ENCODE measurements at regions not wholly inside any gene's neighbourhood (a gene's known extent, or its start where the extent isn't known, plus 50 kb on each side); places are given as distances from the start of the nearest gene placed in this dataset.

- DNase-seq (ENCODE audit: low read depth) = no peak
These were observed 410.1 kb downstream of the OMA1 start for GRCh38 chr1:58136387-58136786.

- DNase-seq (ENCODE audit: low read depth) = no peak
These were observed 410.7 kb downstream of the OMA1 start for GRCh38 chr1:58135821-58136321.

GRCh38 chr1:58133562-58133961 lies 413.0 kb downstream of the OMA1 start:
- no peak for DNase-seq (ENCODE audit: low read depth)

- DNase-seq (ENCODE audit: low read depth) = no peak
These were observed 423.5 kb downstream of the OMA1 start for GRCh38 chr1:58123051-58123450.

GRCh38 chr1:58119971-58120370 lies 426.6 kb downstream of the OMA1 start:
- DNase-seq (ENCODE audit: low read depth) = no peak

DNA sequence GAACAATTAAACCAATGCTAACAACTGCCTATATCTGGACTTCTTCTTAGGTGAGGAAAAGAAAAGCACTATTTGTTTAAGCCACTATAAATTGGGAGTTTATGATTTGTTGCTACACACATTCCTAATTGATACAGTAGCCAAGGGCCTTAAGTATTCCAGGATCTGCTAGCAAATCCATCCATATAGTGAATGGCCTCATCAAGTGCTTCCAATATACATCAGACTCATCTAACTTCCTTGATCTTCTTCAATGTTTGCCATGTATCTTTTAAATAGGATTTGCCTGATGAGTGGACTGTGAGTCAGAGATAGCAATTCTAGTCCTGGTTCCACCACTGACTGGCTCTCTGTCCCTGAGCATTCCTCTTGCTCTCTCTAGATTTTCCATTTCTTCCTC lies 430.2 kb downstream of the OMA1 start:
- DNase-seq (ENCODE audit: low read depth) = no peak

GRCh38 chr1:58109646-58110200 lies 436.8 kb downstream of the OMA1 start:
- no peak for DNase-seq (ENCODE audit: low read depth)

DNA sequence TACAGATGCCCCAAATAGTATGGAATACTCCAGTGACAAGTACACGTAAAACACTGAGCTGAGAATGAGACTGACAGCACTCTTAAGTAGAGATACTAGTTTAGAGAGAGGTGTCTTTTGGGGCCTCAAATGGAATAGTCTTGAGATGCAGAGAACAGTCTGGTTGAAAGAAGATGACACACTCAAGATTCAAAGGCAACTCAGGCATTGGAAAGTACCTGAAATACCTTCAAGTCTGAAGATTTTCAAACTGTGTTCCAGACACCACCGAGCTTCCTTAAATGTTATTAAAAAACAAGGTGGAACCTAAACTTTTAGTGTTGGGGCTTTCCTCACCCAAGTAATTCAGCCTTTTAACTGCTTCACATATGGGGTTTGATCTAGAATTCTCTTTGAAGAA lies 437.7 kb downstream of the OMA1 start:
- no peak for DNase-seq (ENCODE audit: low read depth)

DNA sequence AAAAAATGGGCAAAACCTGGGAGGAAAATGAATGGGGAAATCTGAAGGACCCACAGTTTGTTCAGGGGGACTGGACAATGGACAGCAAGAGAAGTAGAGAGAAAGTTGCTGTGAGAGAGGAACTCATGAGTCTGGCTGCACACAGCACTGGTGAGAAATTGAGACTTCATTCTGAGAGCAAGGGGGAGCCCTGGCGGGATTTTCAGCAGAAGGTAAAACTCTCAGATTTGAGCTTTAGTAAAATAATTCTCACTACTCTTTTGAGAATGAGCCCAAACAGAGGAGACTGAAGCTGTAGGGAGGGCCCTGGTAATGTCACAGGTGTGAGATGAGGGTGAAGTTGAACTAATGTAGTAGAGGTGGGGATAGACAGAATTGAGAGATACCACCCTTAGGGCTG lies 438.6 kb downstream of the OMA1 start:
- no peak for DNase-seq (ENCODE audit: low read depth)

DNA sequence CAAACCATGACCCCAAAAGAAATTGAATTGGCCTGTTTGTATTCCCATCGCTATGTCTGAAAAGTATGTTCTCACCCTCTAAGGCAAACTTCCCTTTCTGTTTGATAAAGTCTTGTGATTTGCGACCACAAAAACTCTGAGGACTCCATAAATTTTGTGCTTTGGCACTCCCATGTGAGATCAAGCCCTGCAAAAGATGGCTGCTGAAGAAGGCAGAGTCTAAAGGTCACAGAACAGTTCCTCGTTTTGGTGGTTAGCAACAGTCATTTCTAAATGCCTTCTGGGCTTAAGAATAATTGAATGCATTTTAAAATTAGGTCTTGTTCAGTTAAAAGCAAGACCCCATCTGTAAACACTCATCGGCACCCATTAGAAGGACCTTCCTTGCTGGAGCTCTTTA lies 441.6 kb downstream of the OMA1 start:
- peak; percentile 9 for DNase-seq (ENCODE audit: low read depth)

- no peak for DNase-seq (ENCODE audit: low read depth)
These were observed 449.8 kb downstream of the OMA1 start for GRCh38 chr1:58096714-58097113.

- DNase-seq (ENCODE audit: low read depth) = no peak
These were observed 451.3 kb downstream of the OMA1 start for GRCh38 chr1:58095183-58095582.

DNA sequence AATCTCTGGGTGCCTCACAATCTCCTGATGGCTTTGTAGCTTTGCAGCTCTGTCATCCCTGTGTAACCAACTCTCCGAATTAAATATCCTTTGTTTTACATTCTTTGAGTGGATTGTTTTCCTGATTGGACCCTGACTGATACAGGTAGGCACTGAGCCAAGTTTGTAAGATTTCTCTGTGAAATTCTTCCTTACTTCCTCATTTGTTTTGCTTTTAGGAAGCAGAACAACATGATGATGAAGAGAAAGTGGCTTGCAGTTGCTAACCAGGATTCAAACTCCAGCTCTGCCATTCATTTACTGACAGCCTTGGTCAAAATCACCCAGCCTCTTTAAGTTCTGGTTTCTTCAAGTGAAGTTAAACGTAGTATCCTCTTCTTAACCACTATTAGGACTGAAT lies 452.3 kb downstream of the OMA1 start:
- no peak for DNase-seq (ENCODE audit: low read depth)

DNA sequence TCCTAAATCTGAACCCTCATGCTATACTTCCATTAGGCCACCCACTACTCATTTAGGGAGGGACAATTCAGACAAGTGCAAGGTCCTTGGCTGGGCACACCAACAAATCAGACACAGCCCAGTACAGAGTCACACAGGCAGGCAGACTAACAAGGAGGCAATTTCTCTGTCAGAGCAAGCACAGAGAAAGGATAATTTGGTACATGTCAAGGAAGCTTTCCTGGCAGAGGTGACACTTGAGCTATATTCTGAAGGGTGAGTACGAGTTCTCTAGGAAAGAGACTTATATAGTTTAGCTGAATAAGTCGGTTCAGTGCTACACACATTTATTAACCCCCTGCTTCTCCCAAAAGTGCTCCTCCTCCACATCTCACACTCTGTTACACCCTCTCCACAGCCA lies 455.9 kb downstream of the OMA1 start:
- no peak for DNase-seq (ENCODE audit: low read depth)

GRCh38 chr1:58089898-58090534 lies 456.5 kb downstream of the OMA1 start:
- DNase-seq (ENCODE audit: low read depth) = no peak

DNA sequence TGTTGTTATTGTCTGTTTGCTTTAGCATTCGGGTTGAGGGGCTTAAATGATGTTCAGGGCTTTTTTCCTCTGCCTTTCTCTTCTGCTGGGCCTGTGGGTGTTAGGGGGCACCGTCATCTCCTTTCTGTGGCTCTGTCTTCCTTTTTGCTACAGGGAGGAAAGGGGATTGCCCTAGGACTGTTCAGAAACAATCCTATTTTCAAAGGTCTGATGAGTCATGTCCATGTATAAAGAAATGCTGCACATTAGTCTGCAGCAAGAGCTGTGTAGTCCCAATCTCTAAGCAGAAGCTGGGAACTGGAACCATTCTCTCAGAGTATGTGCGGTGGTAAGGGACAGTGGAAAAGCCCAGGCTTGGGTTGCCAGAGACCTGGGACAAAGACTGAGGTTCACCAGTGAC lies 462.3 kb downstream of the OMA1 start:
- DNase-seq (ENCODE audit: low read depth) = no peak

- DNase-seq (ENCODE audit: low read depth) = no peak
These were observed 463.9 kb downstream of the OMA1 start for GRCh38 chr1:58082596-58082995.

GRCh38 chr1:58076258-58076657 lies 470.3 kb downstream of the OMA1 start:
- no peak for DNase-seq (ENCODE audit: low read depth)

DNA sequence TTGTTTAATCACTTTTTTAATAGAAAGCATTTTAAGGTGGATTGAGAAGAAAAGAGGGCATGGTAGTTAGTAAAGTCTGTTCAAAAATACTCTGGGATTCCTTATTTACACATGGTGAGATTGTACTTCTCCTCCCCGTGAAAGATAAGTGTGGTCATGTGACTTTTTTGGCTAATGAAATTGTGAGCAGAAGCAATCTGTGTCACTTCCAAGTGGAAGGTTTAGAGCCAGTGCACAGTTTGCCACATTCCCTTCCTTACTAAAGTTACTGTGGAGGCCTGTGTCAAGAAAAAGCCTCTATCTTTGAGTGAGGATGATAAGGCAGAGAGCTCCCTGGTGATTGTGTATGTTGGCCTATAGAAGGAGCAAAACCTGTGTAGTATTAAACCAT lies 471.3 kb downstream of the OMA1 start:
- DNase-seq (ENCODE audit: low read depth) = no peak

- no peak for DNase-seq (ENCODE audit: low read depth)
These were observed 474.1 kb downstream of the OMA1 start for GRCh38 chr1:58072450-58072849.

GRCh38 chr1:58067082-58067481 lies 479.4 kb downstream of the OMA1 start:
- DNase-seq (ENCODE audit: low read depth) = no peak

DNA sequence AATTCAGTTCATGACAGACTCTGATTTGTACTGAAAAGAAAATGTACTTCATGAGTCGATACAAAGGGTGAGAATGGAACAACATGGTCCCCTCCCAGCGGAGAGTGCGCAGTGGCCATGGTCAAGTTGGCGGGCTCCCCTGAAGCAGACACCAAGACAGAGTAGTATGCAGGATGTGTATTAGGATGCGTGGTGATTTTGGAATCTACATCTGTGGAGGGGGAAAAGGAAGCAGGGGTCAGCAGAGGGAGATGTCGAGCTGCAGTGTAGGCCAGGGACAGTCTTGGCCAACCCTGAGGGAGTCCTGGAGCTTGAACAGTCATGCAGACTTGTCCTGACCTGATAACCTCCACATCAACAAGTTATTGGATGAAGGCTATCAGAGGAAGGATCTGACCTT lies 481.0 kb downstream of the OMA1 start:
- DNase-seq (ENCODE audit: low read depth) = no peak

- no peak for DNase-seq (ENCODE audit: low read depth)
These were observed 482.4 kb downstream of the OMA1 start for GRCh38 chr1:58064166-58064565.

DNA sequence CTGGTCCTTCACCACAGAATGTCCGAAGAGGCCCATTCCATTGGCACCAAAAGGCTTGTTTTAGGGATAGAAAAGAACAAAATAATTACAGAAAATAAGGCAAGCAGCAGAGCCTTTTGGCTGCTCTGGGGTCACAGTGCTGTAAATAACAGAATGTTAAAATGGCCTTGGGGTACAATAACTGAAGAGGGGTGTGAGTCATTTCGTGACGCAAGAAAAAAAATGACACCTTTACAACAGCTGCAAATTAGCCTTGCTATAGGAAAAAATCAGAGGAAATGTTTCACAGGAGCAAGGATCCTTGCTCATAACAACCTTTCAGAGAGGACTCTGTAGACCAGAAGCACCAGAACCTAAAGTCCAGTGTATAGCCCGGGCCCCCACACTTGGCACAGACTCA lies 483.4 kb downstream of the OMA1 start:
- no peak for DNase-seq (ENCODE audit: low read depth)

Data from CMK (cell line).